HEK293 (cell line): ENCODE measurements at regions not wholly inside any gene's neighbourhood (a gene's known extent, or its start where the extent isn't known, plus 50 kb on each side); places are given as distances from the start of the nearest gene placed in this dataset.

ENCODE experiments used
- AEBP2 ChIP-seq: fragments of 450-650 bp; formaldehyde crosslinking; IDR thresholded peaks from 2 replicates; pipeline ENCODE4 v1.5.1; 2016; ENCODE audit warnings: missing biosample characterization, missing genetic modification characterization, borderline replicate concordance
- GLIS2 ChIP-seq: fragments of 450-650 bp; formaldehyde crosslinking; IDR thresholded peaks from 2 replicates; pipeline ENCODE4 v1.5.1; 2016; ENCODE audit warnings: missing biosample characterization, missing genetic modification characterization
- HOXA7 ChIP-seq: sonication (generic); formaldehyde crosslinking; IDR thresholded peaks from 2 replicates; pipeline ENCODE4 v1.8.1; 2022; ENCODE audit warnings: missing genetic modification reagents, borderline replicate concordance
- IKZF3 ChIP-seq: fragments of 450-650 bp; IDR thresholded peaks from 2 replicates; pipeline ENCODE4 v1.5.0; 2018; ENCODE audit warnings: missing biosample characterization, mild to moderate bottlenecking, missing genetic modification characterization, moderate library complexity
- PRDM1 ChIP-seq: fragments of 450-650 bp; formaldehyde crosslinking; IDR thresholded peaks from 2 replicates; pipeline ENCODE4; 2016; ENCODE audit warnings: missing biosample characterization, missing genetic modification characterization
- PRDM2 ChIP-seq: fragments of 450-650 bp; formaldehyde crosslinking; IDR thresholded peaks from 2 replicates; pipeline ENCODE4 v1.5.1; 2016; ENCODE audit warnings: missing biosample characterization, missing genetic modification characterization, borderline replicate concordance
- YY2 ChIP-seq: fragments of 450-650 bp; formaldehyde crosslinking; IDR thresholded peaks from 2 replicates; pipeline ENCODE4 v1.5.1; 2016; ENCODE audit warnings: missing biosample characterization, missing genetic modification characterization
- ZBTB44 ChIP-seq: fragments of 450-650 bp; IDR thresholded peaks from 2 replicates; pipeline ENCODE4 v1.5.1; 2018; ENCODE audit warnings: missing biosample characterization, mild to moderate bottlenecking, missing genetic modification characterization
- ZBTB6 ChIP-seq: fragments of 450-650 bp; formaldehyde crosslinking; IDR thresholded peaks from 2 replicates; pipeline ENCODE4 v1.5.1; 2017; ENCODE audit warnings: missing biosample characterization, missing genetic modification characterization
- ZEB2 ChIP-seq: fragments of 450-650 bp; formaldehyde crosslinking; IDR thresholded peaks from 2 replicates; pipeline ENCODE4 v1.5.1; 2016; ENCODE audit warnings: missing biosample characterization, missing genetic modification characterization
- ZFP37 ChIP-seq: fragments of 450-650 bp; formaldehyde crosslinking; IDR thresholded peaks from 2 replicates; pipeline ENCODE4 v1.5.1; 2016; ENCODE audit warnings: missing biosample characterization, missing genetic modification characterization
- ZNF2 ChIP-seq: fragments of 450-650 bp; formaldehyde crosslinking; IDR thresholded peaks from 2 replicates; pipeline ENCODE4 v1.5.1; 2016; ENCODE audit warnings: missing biosample characterization, missing genetic modification characterization
- ZNF223 ChIP-seq: fragments of 450-650 bp; formaldehyde crosslinking; IDR thresholded peaks from 2 replicates; pipeline ENCODE4 v1.5.1; 2016; ENCODE audit warnings: missing biosample characterization, missing genetic modification characterization
- ZNF24 ChIP-seq: fragments of 450-650 bp; formaldehyde crosslinking; IDR thresholded peaks from 2 replicates; pipeline ENCODE4 v1.5.1; 2016; ENCODE audit warnings: missing biosample characterization, missing genetic modification characterization
- ZNF274 ChIP-seq, 2 experiments: fragments of 200-500 bp in 1 of 2; fragments of 450-650 bp in 1 of 2; sonication (Bioruptor generic) in 1 of 2; formaldehyde crosslinking in 1 of 2; IDR thresholded peaks; 2 replicates each; pipeline versions ENCODE4 v1.5.1 to v1.6.1; 2014 to 2016; ENCODE audit warnings: borderline replicate concordance in 1 of 2, inconsistent platforms in 1 of 2, low read length in 1 of 2, missing biosample characterization in 1 of 2, missing genetic modification characterization in 1 of 2
- ZNF398 ChIP-seq: fragments of 450-650 bp; formaldehyde crosslinking; IDR thresholded peaks from 2 replicates; pipeline ENCODE4 v1.5.1; 2017; ENCODE audit warnings: missing biosample characterization, missing genetic modification characterization
- ZNF423 ChIP-seq: fragments of 450-650 bp; formaldehyde crosslinking; IDR thresholded peaks from 2 replicates; pipeline ENCODE4 v1.5.1; 2016; ENCODE audit warnings: missing biosample characterization, missing genetic modification characterization
- ZNF600 ChIP-seq: fragments of 450-650 bp; formaldehyde crosslinking; IDR thresholded peaks from 2 replicates; pipeline ENCODE4 v1.5.1; 2016; ENCODE audit warnings: missing biosample characterization, missing genetic modification characterization
- ZNF701 ChIP-seq: fragments of 450-650 bp; formaldehyde crosslinking; IDR thresholded peaks from 2 replicates; pipeline ENCODE4 v1.5.1; 2016; ENCODE audit warnings: missing biosample characterization, missing genetic modification characterization
- ZNF76 ChIP-seq: fragments of 450-650 bp; formaldehyde crosslinking; IDR thresholded peaks from 2 replicates; pipeline ENCODE4; 2016; ENCODE audit warnings: low read depth, missing biosample characterization, missing genetic modification characterization, borderline replicate concordance
- ZNF777 ChIP-seq: fragments of 450-650 bp; formaldehyde crosslinking; IDR thresholded peaks from 2 replicates; pipeline ENCODE4 v1.5.1; 2017; ENCODE audit warnings: missing biosample characterization, missing genetic modification characterization, borderline replicate concordance
- ZNF785 ChIP-seq: fragments of 450-650 bp; formaldehyde crosslinking; IDR thresholded peaks from 2 replicates; pipeline ENCODE4 v1.5.1; 2016; ENCODE audit warnings: missing biosample characterization, missing genetic modification characterization
- ZSCAN23 ChIP-seq: fragments of 450-650 bp; formaldehyde crosslinking; IDR thresholded peaks from 2 replicates; pipeline ENCODE4 v1.5.1; 2016; ENCODE audit warnings: missing biosample characterization, missing genetic modification characterization
- ZSCAN5A ChIP-seq: fragments of 450-650 bp; formaldehyde crosslinking; IDR thresholded peaks from 2 replicates; pipeline ENCODE4 v1.5.1; 2016; ENCODE audit warnings: missing biosample characterization, missing genetic modification characterization

GRCh38 chr16:85395207-85395912 is 217.8 kb upstream of the GSE1 start (continued):
- no peak for TF ChIP-seq PRDM2 (tag by site-specific recombination)
- TF ChIP-seq GLIS2 (tag by site-specific recombination): peak; percentile 75
- no peak for TF ChIP-seq ZNF274 (IDR thresholded peaks at IDR 0.05; ENCODE audit: low read length)
- no peak for TF ChIP-seq ZNF274 (tag by site-specific recombination; IDR thresholded peaks at IDR 0.05; ENCODE audit: borderline replicate concordance)
- TF ChIP-seq ZEB2: peak; percentile 63
- peak; percentile 70; the same call in 1 of the 2 replicates for TF ChIP-seq ZNF24 (tag by site-specific recombination)
- no peak for TF ChIP-seq ZNF701 (tag by site-specific recombination)
- TF ChIP-seq ZNF2 (tag by site-specific recombination): no peak
- no peak for TF ChIP-seq AEBP2
- TF ChIP-seq ZSCAN23: no peak
- TF ChIP-seq ZNF423 (tag by site-specific recombination): peak; percentile 92
- no peak for TF ChIP-seq ZFP37 (tag by site-specific recombination)
- TF ChIP-seq ZSCAN5A (tag by site-specific recombination): no peak
- TF ChIP-seq ZNF777: no peak
- no peak for TF ChIP-seq YY2 (tag by site-specific recombination)
- no peak for TF ChIP-seq HOXA7 (CRISPR knock-in tag)
- no peak for TF ChIP-seq ZNF76 (tag by site-specific recombination)
- TF ChIP-seq ZBTB6 (tag by site-specific recombination): no peak
- peak; percentile 63; the same call in 1 of the 2 replicates for TF ChIP-seq IKZF3 (tag by site-specific recombination)
- TF ChIP-seq PRDM1 (tag by site-specific recombination): peak; percentile 84
- no peak for TF ChIP-seq ZBTB44 (tag by site-specific recombination)
- TF ChIP-seq ZNF600: peak; percentile 79; the same call in 1 of the 2 replicates
- TF ChIP-seq ZNF223: 0 out of 2 replicates have a peak, but pooled peaks have one; percentile 37
- peak; percentile 94 for TF ChIP-seq ZNF398 (tag by site-specific recombination)
- no peak for TF ChIP-seq ZNF785 (tag by site-specific recombination)
